ENCODE measurements at regions not wholly inside any gene's neighbourhood (a gene's known extent, or its start where the extent isn't known, plus 50 kb on each side); places are given as distances from the start of the nearest gene placed in this dataset.

DNA sequence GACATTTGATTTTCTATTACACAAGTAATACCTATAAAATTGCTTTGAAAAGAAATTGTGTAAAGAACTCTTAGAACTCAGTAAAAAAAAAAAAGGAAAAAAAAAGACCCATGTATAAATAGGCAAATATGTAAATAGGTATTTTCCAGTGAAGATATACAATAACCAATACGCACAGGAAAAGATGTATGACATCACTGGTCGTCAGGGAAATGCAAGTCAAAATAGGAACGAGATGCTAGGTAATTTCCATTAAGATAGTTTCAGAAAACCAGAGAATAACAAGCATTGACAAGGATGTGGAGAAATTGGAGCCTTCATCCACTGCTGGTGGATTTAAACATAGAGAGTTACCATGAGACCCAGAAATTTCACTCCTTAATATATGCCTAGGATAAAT, 708.8 kb downstream of the MTRR start:
- Histone ChIP-seq H3K36me3 (ENCODE audit: control insufficient read depth, insufficient read depth, low read length) (no peaks in the 10 kb centered on the region), H2AFZ (no peak overlapping the region), H3K27me3 (ENCODE audit: control insufficient read depth, insufficient read depth, low read length) (no peaks in the 10 kb centered on the region), H3K4me3 (ENCODE audit: low read depth, low read length) (no peak overlapping the region), H3K27ac (no peak overlapping the region), H3K4me1 (no peaks in the 10 kb centered on the region), H3K79me2 (no peaks in the 10 kb centered on the region), H3K9ac (no peak overlapping the region), H3K4me2 (ENCODE audit: low read length) (no peak overlapping the region), H3K9me3 (ENCODE audit: control insufficient read depth, low read length) (no peaks in the 10 kb centered on the region)
- TF ChIP-seq, protein P1, sequence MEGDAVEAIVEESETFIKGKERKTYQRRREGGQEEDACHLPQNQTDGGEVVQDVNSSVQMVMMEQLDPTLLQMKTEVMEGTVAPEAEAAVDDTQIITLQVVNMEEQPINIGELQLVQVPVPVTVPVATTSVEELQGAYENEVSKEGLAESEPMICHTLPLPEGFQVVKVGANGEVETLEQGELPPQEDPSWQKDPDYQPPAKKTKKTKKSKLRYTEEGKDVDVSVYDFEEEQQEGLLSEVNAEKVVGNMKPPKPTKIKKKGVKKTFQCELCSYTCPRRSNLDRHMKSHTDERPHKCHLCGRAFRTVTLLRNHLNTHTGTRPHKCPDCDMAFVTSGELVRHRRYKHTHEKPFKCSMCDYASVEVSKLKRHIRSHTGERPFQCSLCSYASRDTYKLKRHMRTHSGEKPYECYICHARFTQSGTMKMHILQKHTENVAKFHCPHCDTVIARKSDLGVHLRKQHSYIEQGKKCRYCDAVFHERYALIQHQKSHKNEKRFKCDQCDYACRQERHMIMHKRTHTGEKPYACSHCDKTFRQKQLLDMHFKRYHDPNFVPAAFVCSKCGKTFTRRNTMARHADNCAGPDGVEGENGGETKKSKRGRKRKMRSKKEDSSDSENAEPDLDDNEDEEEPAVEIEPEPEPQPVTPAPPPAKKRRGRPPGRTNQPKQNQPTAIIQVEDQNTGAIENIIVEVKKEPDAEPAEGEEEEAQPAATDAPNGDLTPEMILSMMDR (IDR thresholded peaks at IDR 0.05): no peak

DNA sequence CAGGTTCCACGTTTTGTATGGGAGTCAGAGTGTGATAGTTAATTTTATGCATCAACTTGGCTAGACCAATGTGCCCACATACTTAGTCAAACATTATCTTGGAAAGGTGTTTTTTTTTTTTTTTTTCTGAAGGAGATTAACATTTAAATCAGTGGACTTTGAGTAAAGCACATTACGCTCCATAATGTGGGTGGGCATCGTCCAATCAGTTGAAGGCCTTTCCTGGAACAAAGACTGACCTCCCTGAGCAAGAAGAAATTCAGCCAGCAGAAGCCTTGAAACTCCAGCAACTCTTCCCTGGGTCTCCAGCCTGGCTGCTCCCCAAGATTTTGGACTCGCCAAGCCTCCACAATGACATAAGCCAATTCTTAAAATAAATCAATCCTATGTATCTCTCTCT, 711.4 kb downstream of the MTRR start:
- H3K9ac ChIP-seq: no peak overlapping the region
- TF ChIP-seq, protein P1 (IDR thresholded peaks at IDR 0.05): no peak

DNA sequence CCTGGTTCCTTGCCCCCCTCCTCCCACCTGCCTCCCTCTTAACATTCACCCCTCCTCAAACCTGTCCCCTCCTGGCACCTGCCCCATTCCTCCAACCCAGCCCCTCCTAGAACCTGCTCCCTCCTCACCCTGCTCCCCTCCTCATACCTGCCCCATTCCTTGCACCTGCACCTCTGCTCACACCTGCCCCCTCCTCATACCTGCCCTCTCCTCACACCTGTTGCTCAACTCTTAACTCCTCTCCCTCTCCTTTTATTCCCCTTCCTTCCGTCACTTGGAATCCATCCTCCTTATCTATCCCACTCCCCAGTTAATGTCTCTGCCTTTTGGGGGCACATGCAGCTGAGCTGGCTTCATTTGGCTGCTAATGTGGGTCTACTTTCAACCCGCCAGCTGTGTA, 712.1 kb downstream of the MTRR start:
- no peak overlapping the region for H2AFZ ChIP-seq
- no peaks in the 10 kb centered on the region for H3K4me1 ChIP-seq
- no peak overlapping the region for H3K4me3 ChIP-seq (ENCODE audit: low read depth, low read length)
- H3K27me3 ChIP-seq (ENCODE audit: control insufficient read depth, insufficient read depth, low read length): no peaks in the 10 kb centered on the region
- H3K9me3 ChIP-seq (ENCODE audit: control insufficient read depth, low read length): no peaks in the 10 kb centered on the region
- H3K79me2 ChIP-seq: no peaks in the 10 kb centered on the region
- TF ChIP-seq, protein P1 (IDR thresholded peaks at IDR 0.05): no peak
- no peak overlapping the region for H3K4me2 ChIP-seq (ENCODE audit: low read length)
- H3K36me3 ChIP-seq (ENCODE audit: control insufficient read depth, insufficient read depth, low read length): no peaks in the 10 kb centered on the region
- H3K9ac ChIP-seq: no peak overlapping the region
- H3K27ac ChIP-seq: no peak overlapping the region

More for the DNA sequence above, 711.4 kb downstream of the MTRR start:
- Histone ChIP-seq H3K4me1 (no peaks in the 10 kb centered on the region), H3K27me3 (ENCODE audit: control insufficient read depth, insufficient read depth, low read length) (no peaks in the 10 kb centered on the region), H3K9me3 (ENCODE audit: control insufficient read depth, low read length) (no peaks in the 10 kb centered on the region), H3K4me3 (ENCODE audit: low read depth, low read length) (no peak overlapping the region), H3K79me2 (no peaks in the 10 kb centered on the region), H3K27ac (no peak overlapping the region), H3K36me3 (ENCODE audit: control insufficient read depth, insufficient read depth, low read length) (no peaks in the 10 kb centered on the region), H3K4me2 (ENCODE audit: low read length) (no peak overlapping the region), H2AFZ (no peak overlapping the region)

DNA sequence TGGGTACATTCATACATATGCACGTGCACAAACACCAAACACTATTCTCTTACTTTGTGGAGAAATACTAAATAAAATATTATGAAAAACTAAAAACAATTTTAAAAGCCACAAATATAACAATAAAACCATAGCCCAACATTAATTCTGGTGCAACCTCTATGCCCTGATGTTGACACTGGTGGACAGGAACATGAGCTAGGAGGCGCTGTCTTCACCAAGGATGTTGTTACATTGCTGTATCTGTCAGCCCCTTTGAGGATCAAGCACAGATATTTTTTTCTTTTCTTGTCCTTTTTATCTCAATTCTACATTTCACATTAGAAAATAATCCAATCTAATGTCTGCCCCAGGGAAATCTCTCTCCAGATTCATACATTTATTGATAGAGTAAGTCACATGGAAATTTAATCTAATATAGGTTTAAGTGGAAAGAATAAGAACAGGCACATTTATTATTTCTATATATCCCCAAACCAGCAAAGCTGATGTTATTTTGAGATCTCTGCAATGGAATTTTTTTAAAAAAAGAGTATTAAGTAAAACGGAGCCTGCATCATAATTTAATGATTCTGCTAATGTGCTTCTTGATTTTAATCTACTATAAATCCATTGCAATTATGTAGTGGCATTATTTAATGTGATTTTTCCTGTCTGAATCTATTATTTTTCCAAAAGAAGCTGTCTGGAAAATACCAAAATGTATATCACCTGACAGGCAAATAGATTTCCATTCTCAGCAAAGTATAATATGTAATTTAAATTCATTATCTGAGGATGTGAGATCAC, 716.5 kb downstream of the MTRR start:
- no peaks in the 10 kb centered on the region for H3K36me3 ChIP-seq (ENCODE audit: control insufficient read depth, insufficient read depth, low read length)
- no peaks in the 10 kb centered on the region for H3K27me3 ChIP-seq (ENCODE audit: control insufficient read depth, insufficient read depth, low read length)
- no peaks in the 10 kb centered on the region for H3K9me3 ChIP-seq (ENCODE audit: control insufficient read depth, low read length)
- H3K79me2 ChIP-seq: no peaks in the 10 kb centered on the region
- TF ChIP-seq, protein P1 (IDR thresholded peaks at IDR 0.05): no peak
- no peak overlapping the region for H3K27ac ChIP-seq
- no peak overlapping the region for H3K9ac ChIP-seq
- no peaks in the 10 kb centered on the region for H3K4me1 ChIP-seq
- H3K4me2 ChIP-seq (ENCODE audit: low read length): no peak overlapping the region
- H3K4me3 ChIP-seq (ENCODE audit: low read depth, low read length): no peak overlapping the region
- no peak overlapping the region for H2AFZ ChIP-seq

DNA sequence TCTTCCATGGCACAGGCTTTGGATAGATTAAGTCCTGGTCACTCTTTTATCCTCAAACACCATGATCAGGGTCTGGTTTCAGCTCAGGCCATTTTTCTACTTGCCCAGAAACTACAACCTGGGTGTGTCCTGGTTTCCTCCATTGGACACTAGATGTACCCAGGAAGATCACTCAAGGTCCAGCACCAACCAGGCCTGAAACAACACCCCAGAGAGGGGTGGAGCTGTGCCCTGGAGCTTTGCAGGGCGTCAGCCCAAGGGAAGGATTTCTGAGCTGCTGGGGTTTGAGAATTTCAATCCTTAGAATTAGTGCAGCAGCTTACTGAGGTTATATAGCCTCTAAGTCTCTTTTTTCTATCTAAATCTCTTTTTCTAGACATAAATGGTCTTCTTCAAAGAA, 722.0 kb downstream of the MTRR start:
- Histone ChIP-seq H3K9ac (no peak overlapping the region), H3K4me2 (ENCODE audit: low read length) (no peak overlapping the region), H3K27me3 (ENCODE audit: control insufficient read depth, insufficient read depth, low read length) (no peaks in the 10 kb centered on the region), H3K27ac (no peak overlapping the region), H3K36me3 (ENCODE audit: control insufficient read depth, insufficient read depth, low read length) (no peaks in the 10 kb centered on the region), H3K79me2 (no peaks in the 10 kb centered on the region), H2AFZ (no peak overlapping the region), H3K4me3 (ENCODE audit: low read depth, low read length) (no peak overlapping the region), H3K9me3 (ENCODE audit: control insufficient read depth, low read length) (no peaks in the 10 kb centered on the region), H3K4me1 (no peaks in the 10 kb centered on the region)
- TF ChIP-seq, protein P1 (IDR thresholded peaks at IDR 0.05): no peak

All from parathyroid adenoma (tissue), 2 donors.